Testis (tissue), 2 donors: ENCODE measurements at regions not wholly inside any gene's neighbourhood (a gene's known extent, or its start where the extent isn't known, plus 50 kb on each side); places are given as distances from the start of the nearest gene placed in this dataset.
A peak's percentile ranks its signal among the peaks of the same experiment; 100 is the strongest.

Experiments used
- DNase-seq: peaks from one replicate; pipeline ENCODE4 v3.0.0-alpha.2; 2019
- H3K27ac ChIP-seq, 2 donors: fragments of 200-600 bp; sonication (generic); one replicate each; pipeline ENCODE4 v1.5.1; 2019
- H3K27me3 ChIP-seq: fragments of 200-600 bp; sonication (generic); one replicate; pipeline ENCODE4 v1.5.1; 2019
- H3K36me3 ChIP-seq: fragments of 200-600 bp; sonication (generic); one replicate; pipeline ENCODE4 v1.5.1; 2017; ENCODE audit warnings: low read depth; ENCODE audit errors: missing control alignments
- H3K4me1 ChIP-seq: fragments of 200-600 bp; sonication (generic); one replicate; pipeline ENCODE4 v1.5.1; 2019
- H3K4me3 ChIP-seq, 2 donors: fragments of 200-600 bp; sonication (generic); one replicate each; pipeline ENCODE4 v1.5.1; 2017 to 2019
- H3K9me3 ChIP-seq: fragments of 200-600 bp; sonication (generic); one replicate; pipeline ENCODE4 v1.5.1; 2017
- POLR2A ChIP-seq: fragments of 450-650 bp; IDR thresholded peaks from one replicate; pipeline ENCODE4 v1.6.1; 2017; ENCODE audit warnings: antibody characterized with exemption, mild to moderate bottlenecking, moderate library complexity
- WGBS, 2 donors: methylation state at CpG; one replicate each; pipeline ENCODE4 v1.1.5; 2018; 5-methylcytosine and 5-hydroxymethylcytosine counted together
- intact Hi-C: fragments of 100-400 bp; cut with DNase I; formaldehyde crosslinking; loops from one replicate; pipeline ENCODE4 v1.15.1; 2023; ENCODE audit warnings: low total_unique reads
- TF ChIP-seq, protein P1 (sequence below), 3 experiments: fragments of 450-650 bp in 2 of 3; fragments of 200-600 bp in 1 of 3; sonication (generic) in 1 of 3; IDR thresholded peaks; one replicate each; pipeline ENCODE4 v1.5.1; 2016 to 2019; ENCODE audit warnings: antibody characterized with exemption in 3 of 3, mild to moderate bottlenecking in 2 of 3, moderate library complexity in 1 of 3

DNA sequence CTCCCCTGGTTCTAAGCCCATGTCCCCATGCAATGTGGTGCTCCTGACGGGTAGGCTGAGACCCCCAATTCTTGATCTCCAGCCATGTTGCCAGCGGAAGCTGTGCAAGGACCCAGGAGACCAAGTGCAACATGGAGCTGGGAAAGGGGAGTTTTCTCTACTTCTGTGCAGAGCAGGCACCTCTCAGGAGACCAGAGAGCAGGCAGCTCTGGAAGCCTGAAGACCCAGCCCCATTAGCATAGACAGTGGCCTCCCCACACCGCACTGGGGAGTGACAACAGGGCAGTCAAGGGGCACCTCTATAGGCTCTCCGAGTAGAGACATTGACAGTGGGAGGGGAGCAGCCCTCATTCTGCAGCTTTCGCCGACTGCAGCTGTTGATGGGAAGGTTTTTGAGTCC is 410.2 kb downstream of the MATN1 start:
- WGBS, 2 donors, result 69 to 86% methylated on average over 5 to 6 of the region's 6 CpGs
- Histone ChIP-seq H3K36me3 (no peaks in the 10 kb centered on the region), H3K4me1 (no peaks in the 10 kb centered on the region), H3K4me3 (no peak overlapping the region), H3K27me3 (no peaks in the 10 kb centered on the region), H3K27ac (no peak overlapping the region), H3K9me3 (no peaks in the 10 kb centered on the region)
- TF ChIP-seq, protein P1, sequence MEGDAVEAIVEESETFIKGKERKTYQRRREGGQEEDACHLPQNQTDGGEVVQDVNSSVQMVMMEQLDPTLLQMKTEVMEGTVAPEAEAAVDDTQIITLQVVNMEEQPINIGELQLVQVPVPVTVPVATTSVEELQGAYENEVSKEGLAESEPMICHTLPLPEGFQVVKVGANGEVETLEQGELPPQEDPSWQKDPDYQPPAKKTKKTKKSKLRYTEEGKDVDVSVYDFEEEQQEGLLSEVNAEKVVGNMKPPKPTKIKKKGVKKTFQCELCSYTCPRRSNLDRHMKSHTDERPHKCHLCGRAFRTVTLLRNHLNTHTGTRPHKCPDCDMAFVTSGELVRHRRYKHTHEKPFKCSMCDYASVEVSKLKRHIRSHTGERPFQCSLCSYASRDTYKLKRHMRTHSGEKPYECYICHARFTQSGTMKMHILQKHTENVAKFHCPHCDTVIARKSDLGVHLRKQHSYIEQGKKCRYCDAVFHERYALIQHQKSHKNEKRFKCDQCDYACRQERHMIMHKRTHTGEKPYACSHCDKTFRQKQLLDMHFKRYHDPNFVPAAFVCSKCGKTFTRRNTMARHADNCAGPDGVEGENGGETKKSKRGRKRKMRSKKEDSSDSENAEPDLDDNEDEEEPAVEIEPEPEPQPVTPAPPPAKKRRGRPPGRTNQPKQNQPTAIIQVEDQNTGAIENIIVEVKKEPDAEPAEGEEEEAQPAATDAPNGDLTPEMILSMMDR (IDR thresholded peaks at IDR 0.05), result no peak
- no peak for TF ChIP-seq POLR2A
- intact Hi-C loops, result no loop called here
- peak; percentile 2 for DNase-seq

DNA sequence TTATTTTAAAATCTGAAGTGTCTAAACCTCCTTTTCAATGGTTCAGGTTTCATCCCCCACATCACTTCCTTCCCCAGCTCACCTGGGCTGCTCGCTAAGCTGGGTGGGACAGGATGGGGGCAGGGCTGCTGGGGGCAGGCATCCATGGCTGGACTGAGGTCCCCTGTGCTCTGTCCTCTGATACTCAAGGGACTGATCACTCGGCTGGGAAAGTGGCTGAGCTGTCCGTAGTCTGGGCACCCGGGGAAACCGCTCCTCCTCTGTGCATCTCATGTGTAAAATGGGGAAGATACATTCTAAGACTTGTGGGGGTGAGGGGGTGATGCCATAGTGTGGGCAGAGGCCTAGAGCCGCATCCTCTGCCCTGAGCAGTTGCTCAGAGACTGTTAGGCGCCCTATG is 411.2 kb downstream of the MATN1 start:
- no peak overlapping the region for H3K27ac ChIP-seq
- H3K36me3 ChIP-seq, result no peaks in the 10 kb centered on the region
- no peak for TF ChIP-seq POLR2A
- TF ChIP-seq, protein P1 (IDR thresholded peaks at IDR 0.05), result no peak
- peak; percentile 0 for DNase-seq
- intact Hi-C loops, result no loop called here
- H3K4me1 ChIP-seq, result no peaks in the 10 kb centered on the region
- 85 to 89% methylated on average over 7 of the region's 7 CpGs for WGBS, 2 donors
- no peaks in the 10 kb centered on the region for H3K27me3 ChIP-seq
- no peak overlapping the region for H3K4me3 ChIP-seq
- no peaks in the 10 kb centered on the region for H3K9me3 ChIP-seq

DNA sequence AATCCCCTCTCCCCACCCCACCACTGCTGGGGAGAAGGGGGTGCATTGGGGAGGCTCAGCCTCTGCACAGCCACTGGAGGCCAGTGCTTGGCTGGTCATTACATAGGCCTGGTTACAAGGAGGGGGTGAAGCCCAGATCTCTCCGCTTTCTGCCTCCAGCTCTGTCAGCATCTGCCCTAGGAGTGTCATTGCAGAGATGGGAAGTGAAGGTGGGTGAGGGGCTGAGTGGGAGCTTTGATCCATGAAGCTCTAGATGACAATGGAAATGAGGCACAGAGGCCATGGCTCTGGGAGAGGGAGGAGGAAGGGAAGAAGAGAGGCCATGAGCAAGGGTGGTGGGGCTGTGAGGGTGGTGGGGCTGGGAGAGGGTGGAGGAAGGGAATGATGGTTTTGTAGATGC is 411.6 kb downstream of the MATN1 start:
- intact Hi-C loops, result no loop called here
- H3K27ac ChIP-seq, result no peak overlapping the region
- H3K36me3 ChIP-seq, result no peaks in the 10 kb centered on the region
- H3K27me3 ChIP-seq, result no peaks in the 10 kb centered on the region
- WGBS, 2 donors, result 80 to 100% methylated on average over 1 of the region's 1 CpG
- peak; percentile 1 for DNase-seq
- no peaks in the 10 kb centered on the region for H3K4me1 ChIP-seq
- H3K4me3 ChIP-seq, result no peak overlapping the region
- no peaks in the 10 kb centered on the region for H3K9me3 ChIP-seq
- no peak for TF ChIP-seq POLR2A
- TF ChIP-seq, protein P1 (IDR thresholded peaks at IDR 0.05), result no peak

DNA sequence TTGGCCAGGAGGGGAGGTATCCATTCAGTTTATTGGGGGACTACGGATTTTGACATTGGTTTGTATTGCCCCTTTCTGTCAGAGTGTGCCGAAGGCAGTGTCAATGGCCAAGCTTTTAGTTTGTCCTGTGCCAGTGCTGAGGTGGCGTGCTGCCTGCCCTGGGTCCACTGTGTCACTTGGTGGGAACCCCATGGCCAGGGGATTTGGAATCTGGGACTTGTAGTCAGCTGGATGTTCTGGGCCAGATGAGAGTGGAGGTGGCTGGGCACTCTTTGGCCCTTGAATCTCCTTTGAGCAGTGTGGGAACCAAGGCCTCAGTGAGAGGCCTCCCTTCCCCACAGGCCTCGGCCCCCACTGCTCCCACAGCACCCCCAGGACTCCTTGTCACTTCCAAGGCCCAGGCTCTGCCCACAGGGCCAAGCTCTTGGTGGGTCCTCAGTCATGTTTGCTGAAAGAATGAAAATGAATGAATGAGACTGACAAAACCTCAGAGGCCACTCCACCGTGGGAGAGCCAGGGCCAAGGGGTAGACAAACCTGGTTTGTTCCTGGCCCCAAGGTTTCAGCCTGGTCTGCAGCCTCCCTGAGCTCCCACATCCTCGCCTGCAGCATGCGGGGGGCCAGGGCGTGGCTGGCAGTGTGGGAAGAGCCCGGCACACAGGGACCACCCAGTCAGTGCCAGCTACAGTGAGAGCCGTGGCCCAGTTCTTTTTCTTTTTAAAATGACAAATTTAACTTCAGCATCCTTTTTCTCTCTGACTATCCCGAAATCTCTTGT is 412.2 kb downstream of the MATN1 start:
- Histone ChIP-seq H3K36me3 (no peaks in the 10 kb centered on the region), H3K4me1 (no peaks in the 10 kb centered on the region), H3K27me3 (no peaks in the 10 kb centered on the region), H3K27ac (no peak overlapping the region), H3K4me3 (no peak overlapping the region), H3K9me3 (no peaks in the 10 kb centered on the region)
- no peak for DNase-seq
- no peak for TF ChIP-seq POLR2A
- TF ChIP-seq, protein P1 (IDR thresholded peaks at IDR 0.05), result no peak
- WGBS, 2 donors, result 74 to 77% methylated on average over 9 to 11 of the region's 11 CpGs
- intact Hi-C loops, result no loop called here

DNA sequence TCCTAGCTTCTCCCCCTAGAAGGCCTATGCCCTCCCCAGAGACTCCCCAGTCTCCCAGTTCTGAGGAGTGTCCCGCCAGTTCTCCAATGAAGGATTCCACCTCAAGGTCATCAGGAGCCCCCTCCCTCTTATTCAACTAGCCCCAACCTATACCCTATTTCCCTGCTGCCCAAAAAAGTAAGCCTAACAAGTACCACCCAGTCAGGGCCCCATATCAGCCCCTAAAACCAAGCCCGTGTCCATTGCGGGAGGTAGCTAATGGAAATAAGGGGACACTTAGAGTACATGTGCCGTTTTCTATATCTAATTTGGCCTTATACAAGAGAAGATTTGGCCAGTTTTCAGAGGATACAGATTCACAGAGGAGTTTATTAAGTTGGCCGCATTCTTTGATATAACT is 416.2 kb downstream of the MATN1 start:
- WGBS, 2 donors, result 70 to 81% methylated on average over 5 of the region's 5 CpGs
- Histone ChIP-seq H3K27me3 (no peaks in the 10 kb centered on the region), H3K4me1 (no peaks in the 10 kb centered on the region), H3K36me3 (no peaks in the 10 kb centered on the region), H3K9me3 (no peaks in the 10 kb centered on the region), H3K4me3 (no peak overlapping the region), H3K27ac (no peak overlapping the region)
- no peak for DNase-seq
- intact Hi-C loops, result no loop called here
- TF ChIP-seq POLR2A, result no peak
